Ectodermal cell (in vitro differentiated cells): ENCODE measurements at regions not wholly inside any gene's neighbourhood (a gene's known extent, or its start where the extent isn't known, plus 50 kb on each side); places are given as distances from the start of the nearest gene placed in this dataset.

Experiments
- H3K27ac ChIP-seq: 2 replicates; pipeline ENCODE4 v1.7.0; 2013; ENCODE audit warnings: mild to moderate bottlenecking, low read depth, low read length; ENCODE audit not compliant: insufficient read depth, poor library complexity, severe bottlenecking
- H3K27me3 ChIP-seq: 2 replicates; pipeline ENCODE4 v1.7.0; 2013; ENCODE audit warnings: mild to moderate bottlenecking, low read length; ENCODE audit not compliant: insufficient read depth, control insufficient read depth, poor library complexity, severe bottlenecking
- H3K36me3 ChIP-seq: one replicate; pipeline ENCODE4 v1.7.0; 2013; ENCODE audit warnings: low read length; ENCODE audit not compliant: control insufficient read depth, insufficient read depth
- H3K4me1 ChIP-seq: one replicate; pipeline ENCODE4 v1.7.0; 2013; ENCODE audit warnings: low read length; ENCODE audit not compliant: control insufficient read depth, insufficient read depth
- H3K4me3 ChIP-seq: 2 replicates; pipeline ENCODE4 v1.7.0; 2013; ENCODE audit warnings: low read depth, low read length, control low read depth; ENCODE audit not compliant: insufficient read depth
- H3K9me3 ChIP-seq: 2 replicates; pipeline ENCODE4 v1.7.0; 2013; ENCODE audit warnings: mild to moderate bottlenecking, low read length, moderate library complexity; ENCODE audit not compliant: control insufficient read depth
- WGBS, 2 experiments: methylation state at CpG; one replicate each; pipeline ENCODE4 v1.1.7; 2013; ENCODE audit warnings: missing lambda C conversion rate in 2 of 2; 5-methylcytosine and 5-hydroxymethylcytosine counted together

- Histone ChIP-seq H3K9me3 (no peaks in the 10 kb centered on the region), H3K27me3 (no peaks in the 10 kb centered on the region), H3K4me1 (no peaks in the 10 kb centered on the region), H3K36me3 (no peaks in the 10 kb centered on the region), H3K4me3 (no peak overlapping the region), H3K27ac (no peak overlapping the region)
- 92 to 93% methylated on average over 3 to 4 of the region's 5 CpGs for WGBS, 2 experiments
Measured at GRCh38 chr20:11849976-11850670, 67.6 kb upstream of the BTBD3 start.

- no peak overlapping the region for H3K27ac ChIP-seq
Measured at GRCh38 chr20:11850901-11851300, 66.8 kb upstream of the BTBD3 start.

GRCh38 chr20:11851646-11852045, 66.0 kb upstream of the BTBD3 start:
- 83 to 89% methylated on average over 1 of the region's 1 CpG for WGBS, 2 experiments
- no peak overlapping the region for H3K4me3 ChIP-seq
- no peaks in the 10 kb centered on the region for H3K4me1 ChIP-seq
- H3K9me3 ChIP-seq, result no peaks in the 10 kb centered on the region
- no peak overlapping the region for H3K27ac ChIP-seq
- no peaks in the 10 kb centered on the region for H3K36me3 ChIP-seq
- no peaks in the 10 kb centered on the region for H3K27me3 ChIP-seq

More at GRCh38 chr20:11850901-11851300, 66.8 kb upstream of the BTBD3 start:
- H3K36me3 ChIP-seq, result no peaks in the 10 kb centered on the region
- no peaks in the 10 kb centered on the region for H3K27me3 ChIP-seq
- no peaks in the 10 kb centered on the region for H3K9me3 ChIP-seq
- H3K4me1 ChIP-seq, result no peaks in the 10 kb centered on the region
- WGBS, 2 experiments, result 0 to 52% methylated on average over 1 to 4 of the region's 4 CpGs
- H3K4me3 ChIP-seq, result no peak overlapping the region

GRCh38 chr20:11852189-11852588, 65.5 kb upstream of the BTBD3 start:
- Histone ChIP-seq H3K27me3 (no peaks in the 10 kb centered on the region), H3K27ac (no peak overlapping the region), H3K36me3 (no peaks in the 10 kb centered on the region), H3K9me3 (no peaks in the 10 kb centered on the region), H3K4me3 (no peak overlapping the region), H3K4me1 (no peaks in the 10 kb centered on the region)
- WGBS, 2 experiments, result 96% methylated on average over 2 of the region's 2 CpGs; no CpG with 5 or more reads in 1 of the 2 experiments

GRCh38 chr20:11852811-11853210, 64.9 kb upstream of the BTBD3 start:
- 77 to 100% methylated on average over 1 of the region's 1 CpG for WGBS, 2 experiments
- Histone ChIP-seq H3K4me1 (no peaks in the 10 kb centered on the region), H3K36me3 (no peaks in the 10 kb centered on the region), H3K27ac (no peak overlapping the region), H3K9me3 (no peaks in the 10 kb centered on the region), H3K4me3 (no peak overlapping the region), H3K27me3 (no peaks in the 10 kb centered on the region)

GRCh38 chr20:11853359-11853758, 64.3 kb upstream of the BTBD3 start:
- Histone ChIP-seq H3K4me1 (no peaks in the 10 kb centered on the region), H3K4me3 (no peak overlapping the region), H3K9me3 (no peaks in the 10 kb centered on the region), H3K36me3 (no peaks in the 10 kb centered on the region), H3K27me3 (no peaks in the 10 kb centered on the region), H3K27ac (no peak overlapping the region)

GRCh38 chr20:11861479-11861878, 56.2 kb upstream of the BTBD3 start:
- H3K4me1 ChIP-seq, result no peaks in the 10 kb centered on the region
- 90 to 91% methylated on average over 3 of the region's 3 CpGs for WGBS, 2 experiments
- no peaks in the 10 kb centered on the region for H3K27me3 ChIP-seq
- H3K9me3 ChIP-seq, result no peaks in the 10 kb centered on the region
- no peak overlapping the region for H3K4me3 ChIP-seq
- no peaks in the 10 kb centered on the region for H3K36me3 ChIP-seq
- H3K27ac ChIP-seq, result no peak overlapping the region

- Histone ChIP-seq H3K27ac (no peak overlapping the region), H3K4me1 (no peaks in the 10 kb centered on the region), H3K36me3 (no peaks in the 10 kb centered on the region), H3K9me3 (no peaks in the 10 kb centered on the region), H3K27me3 (no peaks in the 10 kb centered on the region), H3K4me3 (no peak overlapping the region)
- 73 to 78% methylated on average over 6 of the region's 6 CpGs for WGBS, 2 experiments
Measured at GRCh38 chr20:11867291-11867919, 50.3 kb upstream of the BTBD3 start.
